ENCODE measurements at regions not wholly inside any gene's neighbourhood (a gene's known extent, or its start where the extent isn't known, plus 50 kb on each side); places are given as distances from the start of the nearest gene placed in this dataset.
"Not testable (repeated sequence)": the region's sequence is repeated elsewhere in the genome, so short reads cannot be mapped to it uniquely, and the experiment has no call there.

DNA sequence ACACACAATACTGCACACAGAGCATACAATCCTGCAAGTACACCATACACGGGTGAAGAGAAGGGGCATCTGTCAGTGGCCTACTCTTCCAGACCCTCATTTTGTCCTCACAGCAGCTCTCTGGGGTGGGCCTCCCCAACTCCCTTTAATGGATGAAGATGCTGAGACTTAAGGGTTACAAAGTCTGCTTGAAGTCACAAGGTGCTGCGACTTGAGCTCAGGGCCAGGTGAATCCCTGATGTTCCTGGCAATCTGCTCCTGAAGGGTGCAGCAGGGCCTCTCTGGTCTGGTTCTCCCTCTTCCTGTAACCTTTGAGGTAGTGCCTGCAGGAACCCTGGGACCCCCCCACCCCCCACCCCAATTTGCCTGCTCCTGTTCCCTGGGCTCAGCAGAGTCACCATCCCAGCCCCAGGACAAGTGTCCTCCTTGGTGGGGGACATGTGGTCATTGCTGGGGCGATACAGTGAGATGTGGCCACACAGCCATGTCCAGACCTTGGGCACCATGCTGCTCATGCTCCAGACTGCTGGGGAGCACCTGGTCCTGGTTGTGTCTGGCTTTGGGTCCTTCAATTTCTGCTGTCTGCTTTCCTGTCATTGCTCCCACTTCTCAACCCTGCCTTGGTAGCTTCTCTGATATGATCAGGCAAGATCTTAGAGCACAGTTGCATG, 107.5 kb downstream of the METRNL start:
- intact Hi-C loops (cut with DNase I): no loop called here
- DNase-seq (ENCODE audit: missing footprints): peak; percentile 34
- ATAC-seq: no peak

DNA sequence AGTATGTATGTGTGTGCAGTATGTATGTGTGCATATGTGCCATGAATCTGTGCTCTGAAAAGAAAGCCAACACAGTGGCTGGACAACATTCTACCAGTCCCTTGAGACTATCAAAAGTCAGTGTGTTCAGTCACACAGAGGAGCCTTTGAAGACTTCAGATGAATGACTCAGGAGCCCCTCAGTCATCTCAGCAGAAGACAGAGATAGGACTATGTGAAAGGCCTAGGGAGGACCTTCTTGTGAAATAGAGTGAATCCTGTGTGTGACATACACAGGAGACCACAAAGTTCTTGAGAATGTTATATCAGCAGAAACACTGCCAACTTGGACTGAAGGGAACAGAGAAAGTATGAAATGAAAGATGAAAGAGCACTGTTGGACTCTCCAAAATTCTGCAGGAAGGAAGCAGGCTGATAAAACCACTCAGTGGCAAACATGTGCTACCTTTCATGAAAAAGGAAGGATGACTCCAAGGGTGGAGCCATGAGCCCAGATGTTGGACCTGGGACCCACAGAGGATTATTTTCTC, 108.4 kb downstream of the METRNL start:
- intact Hi-C loops (cut with DNase I): no loop called here
- ATAC-seq (no peak), DNase-seq (ENCODE audit: missing footprints) (no peak)

DNA sequence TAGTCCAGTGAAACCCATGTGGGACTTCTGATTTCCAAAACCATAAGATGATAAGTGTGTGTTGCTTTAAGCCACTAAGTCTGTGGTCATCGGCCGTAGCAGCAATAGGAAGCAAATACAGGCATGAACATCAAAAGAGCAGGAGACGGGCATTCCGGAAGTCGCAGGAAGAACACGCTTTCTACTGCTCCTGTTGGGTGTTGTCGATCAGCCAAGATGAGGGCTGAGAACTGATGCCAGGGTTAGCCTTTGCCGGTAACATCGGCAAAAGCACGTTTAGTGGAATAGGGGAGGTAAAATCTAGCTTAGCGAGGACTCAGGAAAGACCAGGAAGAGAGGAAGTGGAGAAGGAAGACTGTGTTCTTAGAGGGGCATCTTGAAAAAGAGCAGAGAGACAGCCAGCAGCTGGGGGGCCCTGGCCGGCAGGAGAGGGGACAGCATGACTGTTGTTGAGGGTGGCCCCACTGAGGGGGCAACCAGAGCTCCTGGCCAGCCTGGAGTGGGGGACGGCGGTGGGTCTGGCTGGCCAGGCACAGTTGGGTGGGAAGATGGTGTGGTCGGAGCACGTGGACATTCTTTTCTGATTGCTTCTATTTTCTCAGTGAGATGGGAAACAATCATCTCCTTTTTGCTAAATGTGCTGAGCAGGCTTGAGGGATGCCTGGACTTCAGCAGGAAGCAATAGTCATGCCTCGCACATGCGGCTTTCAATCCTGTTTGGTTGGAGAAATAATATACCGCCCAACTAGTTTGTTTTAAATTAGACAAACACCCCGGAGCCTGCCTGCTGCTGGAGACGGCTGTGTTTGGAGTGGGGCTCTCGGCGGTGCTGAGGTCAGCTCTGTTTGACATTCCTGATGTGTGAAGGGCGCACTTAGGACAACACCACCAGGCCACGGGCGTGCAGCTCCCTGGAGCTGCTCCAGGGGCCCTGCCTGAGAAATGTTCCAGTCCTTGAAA, 109.9 kb downstream of the METRNL start:
- DNase-seq (ENCODE audit: missing footprints) (peak; percentile 55), ATAC-seq (peak; percentile 77)
- intact Hi-C loops (cut with DNase I): no loop called here

DNA sequence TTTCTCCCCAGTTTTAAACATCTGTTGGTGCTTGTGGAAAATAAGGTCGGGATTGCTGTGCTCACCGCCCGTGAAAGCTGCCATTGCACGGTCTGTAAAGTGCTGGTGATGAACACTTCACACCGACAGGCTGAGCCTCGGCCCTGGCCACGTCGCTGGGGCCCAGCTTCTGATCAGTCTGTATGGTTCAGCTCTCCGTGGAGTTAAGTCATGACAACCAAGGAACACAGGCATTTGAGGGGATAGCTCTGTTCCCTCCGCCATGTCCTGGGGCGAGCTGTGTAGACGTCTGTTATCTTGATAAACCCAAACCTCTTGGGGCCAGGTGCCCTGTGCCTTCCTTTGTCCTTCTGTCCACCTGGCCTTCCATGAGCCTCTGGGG, 110.6 kb downstream of the METRNL start:
- intact Hi-C loops (cut with DNase I): no loop called here
- DNase-seq (ENCODE audit: missing footprints): peak; percentile 22
- no peak for ATAC-seq

DNA sequence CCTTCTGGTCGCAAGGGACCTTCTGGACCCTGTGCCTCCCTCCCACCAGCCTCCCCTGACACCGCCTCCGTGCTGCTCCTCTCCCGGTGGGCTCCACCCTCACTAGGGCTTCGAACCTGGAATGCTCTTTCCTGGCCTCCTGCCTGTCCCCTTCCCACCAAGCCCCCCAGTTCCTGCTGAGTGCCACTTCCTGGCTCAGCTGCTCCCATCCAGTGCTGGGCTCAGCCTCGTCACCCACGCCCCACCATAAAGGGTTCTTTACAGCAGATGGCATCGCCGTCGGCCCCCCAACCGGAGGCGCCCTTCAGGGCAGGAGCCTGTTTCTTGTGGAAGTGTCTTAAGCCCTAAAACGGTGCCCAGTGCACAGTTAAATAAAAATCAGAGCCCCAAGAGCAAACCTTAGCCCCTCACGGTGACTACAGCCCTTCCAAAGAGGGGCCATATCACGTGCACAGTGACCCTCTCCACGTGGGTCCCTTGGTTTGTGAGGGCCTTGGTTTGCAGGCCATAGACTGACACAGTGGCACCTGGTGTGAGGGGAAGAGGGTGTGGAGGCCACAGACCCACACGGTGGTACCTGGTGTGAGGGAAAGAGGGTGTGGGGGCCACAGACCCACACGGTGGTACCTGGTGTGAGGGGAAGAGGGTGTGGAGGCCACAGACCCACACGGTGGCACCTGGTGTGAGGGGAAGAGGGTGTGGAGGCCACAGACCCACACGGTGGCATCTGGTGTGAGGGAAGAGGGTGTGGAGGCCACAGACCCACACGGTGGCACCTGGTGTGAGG, 111.4 kb downstream of the METRNL start:
- DNase-seq (ENCODE audit: missing footprints) (peak; percentile 43), ATAC-seq (no peak)
- intact Hi-C loops (cut with DNase I): no loop called here

DNA sequence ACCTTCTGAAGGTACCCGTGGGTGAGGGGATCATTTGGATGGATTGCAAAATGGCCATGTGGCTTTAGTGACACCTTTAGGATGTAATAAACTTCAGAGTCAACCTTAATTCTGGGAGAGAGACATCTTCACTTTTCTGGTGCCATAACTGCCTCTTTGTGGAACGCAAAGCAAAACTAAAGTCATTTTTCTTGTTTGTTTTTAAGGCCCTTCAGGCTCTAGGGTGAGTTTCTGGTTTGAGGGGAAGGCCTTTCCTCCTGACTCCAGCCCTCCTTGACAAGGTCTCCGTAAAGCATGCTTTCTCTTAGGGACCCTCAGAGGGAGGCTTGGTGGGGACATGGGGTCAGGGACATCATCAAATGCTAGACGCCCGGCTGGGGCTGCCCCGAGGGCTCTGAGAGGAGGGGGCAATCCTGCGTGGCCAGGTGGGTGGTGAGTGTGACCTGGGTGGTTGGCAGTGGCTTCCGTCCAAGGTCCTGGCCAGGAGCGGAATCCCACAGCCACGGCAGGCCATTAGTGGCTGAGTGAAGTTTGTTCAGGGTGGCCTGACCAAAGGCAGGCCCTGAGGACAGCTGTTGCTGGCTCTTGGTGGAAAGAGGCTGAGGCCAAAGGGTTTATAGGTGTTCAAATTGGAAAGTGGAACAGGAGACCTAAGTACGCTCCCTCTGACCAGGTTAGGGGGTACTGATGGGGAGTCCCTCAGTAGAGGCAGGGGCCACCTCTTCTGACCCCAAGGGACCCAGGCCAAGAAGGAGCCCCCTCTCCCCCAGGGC, 112.2 kb downstream of the METRNL start:
- no peak for ATAC-seq
- intact Hi-C loops (cut with DNase I): no loop called here
- peak; percentile 21 for DNase-seq (ENCODE audit: missing footprints)

DNA sequence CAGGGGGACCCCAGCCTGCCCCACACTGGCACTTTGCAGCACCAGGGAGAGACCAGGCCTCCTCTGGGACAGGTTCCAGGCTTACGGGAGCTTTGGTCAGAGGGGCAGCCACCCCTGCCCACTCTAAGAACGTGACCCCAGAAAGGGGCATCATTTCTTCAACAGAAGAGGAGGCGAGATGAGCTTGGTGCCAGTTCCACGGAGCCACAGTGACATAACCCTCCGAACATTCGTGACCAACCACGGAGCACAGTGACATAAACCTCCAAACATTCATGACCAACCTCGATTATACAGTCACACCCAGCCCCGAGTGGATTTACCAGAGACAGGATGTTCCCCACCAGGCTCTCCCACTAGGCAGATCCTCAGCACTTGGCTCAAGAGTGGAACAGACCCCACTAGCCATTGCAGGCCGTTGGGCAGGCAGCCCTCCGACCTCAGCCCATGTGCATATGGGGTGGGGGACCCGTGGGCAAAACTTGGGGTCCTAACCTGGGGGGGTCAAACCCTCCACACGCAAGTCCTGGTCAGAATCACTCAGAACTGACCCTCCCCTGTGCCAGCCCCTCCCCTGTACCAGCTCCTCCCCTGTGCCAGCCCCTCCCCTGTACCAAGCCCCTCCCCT, 112.9 kb downstream of the METRNL start:
- peak; percentile 14 for ATAC-seq
- intact Hi-C loops (cut with DNase I): no loop called here
- DNase-seq (ENCODE audit: missing footprints): peak; percentile 67

DNA sequence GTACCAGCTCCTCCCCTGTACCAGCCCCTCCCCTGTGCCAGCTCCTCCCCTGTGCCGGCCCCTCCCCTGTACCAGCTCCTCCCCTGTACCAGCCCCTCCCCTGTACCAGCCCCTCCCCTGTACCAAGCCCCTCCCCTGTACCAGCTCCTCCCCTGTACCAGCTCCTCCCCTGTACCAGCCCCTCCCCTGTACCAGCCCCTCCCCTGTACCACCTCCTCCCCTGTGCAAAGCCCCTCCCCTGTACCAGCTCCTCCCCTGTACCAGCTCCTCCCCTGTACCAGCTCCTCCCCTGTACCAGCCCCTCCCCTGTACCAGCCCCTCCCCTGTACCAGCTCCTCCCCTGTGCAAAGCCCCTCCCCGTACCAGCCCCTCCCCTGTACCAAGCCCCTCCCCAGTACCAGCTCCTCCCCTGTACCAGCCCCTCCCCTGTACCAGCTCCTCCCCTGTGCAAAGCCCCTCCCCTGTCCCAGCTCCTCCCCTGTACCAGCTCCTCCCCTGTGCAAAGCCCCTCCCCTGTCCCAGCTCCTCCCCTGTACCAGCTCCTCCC, 113.5 kb downstream of the METRNL start:
- DNase-seq (ENCODE audit: missing footprints); ATAC-seq; intact Hi-C loops (cut with DNase I): not testable (repeated sequence)

DNA sequence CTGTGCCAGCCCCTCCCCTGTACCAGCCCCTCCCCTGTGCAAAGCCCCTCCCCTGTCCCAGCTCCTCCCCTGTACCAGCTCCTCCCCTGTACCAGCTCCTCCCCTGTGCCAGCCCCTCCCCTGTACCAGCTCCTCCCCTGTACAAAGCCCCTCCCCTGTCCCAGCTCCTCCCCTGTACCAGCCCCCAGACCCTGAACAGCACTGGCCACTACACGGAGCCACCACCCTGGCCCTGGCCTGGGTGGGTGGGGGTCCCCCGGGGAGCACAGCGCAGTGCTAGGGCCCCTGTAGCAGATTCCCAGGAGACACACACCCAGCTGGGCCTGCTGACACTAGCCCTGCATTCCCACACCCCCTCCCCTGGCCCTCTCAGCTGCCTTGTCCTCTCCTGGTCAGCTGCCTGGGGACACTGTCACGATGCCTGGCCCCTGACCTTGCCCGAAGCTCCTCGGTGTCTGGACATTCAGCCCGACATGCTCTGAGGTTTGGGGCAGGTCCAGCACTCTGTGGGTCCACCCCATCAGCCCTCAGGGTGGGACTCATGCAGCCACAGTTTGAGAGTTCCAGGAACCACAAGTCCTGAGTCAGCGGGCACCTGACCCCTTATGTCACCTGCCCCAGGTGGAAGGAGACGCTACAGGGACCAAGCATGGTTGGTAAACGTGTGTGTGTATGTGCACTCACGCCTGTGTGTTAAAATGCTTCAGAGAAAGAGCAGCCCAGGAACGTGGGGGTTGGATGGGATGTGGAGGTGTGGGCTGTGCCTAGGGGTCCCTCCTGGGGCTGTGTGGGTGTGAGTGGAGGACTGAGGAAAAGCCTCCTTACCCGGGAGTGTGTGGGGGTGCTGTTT, 114.2 kb downstream of the METRNL start:
- ATAC-seq (no peak), DNase-seq (ENCODE audit: missing footprints) (peak; percentile 77)
- intact Hi-C loops (cut with DNase I): no loop called here

DNA sequence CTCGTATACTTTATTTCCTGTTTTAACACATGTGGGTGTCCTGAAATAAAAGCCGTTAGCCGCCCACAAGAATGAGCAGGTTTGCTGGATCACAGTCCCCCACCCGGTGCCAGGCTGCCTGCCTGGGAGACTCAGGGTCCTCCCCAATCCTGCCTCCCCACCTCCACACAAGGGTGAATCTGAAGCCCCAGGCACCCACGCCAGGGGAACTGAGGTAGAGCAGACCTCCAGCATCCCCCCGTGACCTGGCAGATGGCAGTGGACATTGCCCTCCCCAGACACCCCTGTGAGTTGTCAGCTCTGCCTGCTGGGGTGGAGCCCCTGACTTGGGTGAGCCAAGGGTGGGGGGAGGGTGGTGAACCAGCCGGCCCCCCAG, 114.8 kb downstream of the METRNL start:
- ATAC-seq (no peak), DNase-seq (ENCODE audit: missing footprints) (no peak)
- intact Hi-C loops (cut with DNase I): no loop called here

DNA sequence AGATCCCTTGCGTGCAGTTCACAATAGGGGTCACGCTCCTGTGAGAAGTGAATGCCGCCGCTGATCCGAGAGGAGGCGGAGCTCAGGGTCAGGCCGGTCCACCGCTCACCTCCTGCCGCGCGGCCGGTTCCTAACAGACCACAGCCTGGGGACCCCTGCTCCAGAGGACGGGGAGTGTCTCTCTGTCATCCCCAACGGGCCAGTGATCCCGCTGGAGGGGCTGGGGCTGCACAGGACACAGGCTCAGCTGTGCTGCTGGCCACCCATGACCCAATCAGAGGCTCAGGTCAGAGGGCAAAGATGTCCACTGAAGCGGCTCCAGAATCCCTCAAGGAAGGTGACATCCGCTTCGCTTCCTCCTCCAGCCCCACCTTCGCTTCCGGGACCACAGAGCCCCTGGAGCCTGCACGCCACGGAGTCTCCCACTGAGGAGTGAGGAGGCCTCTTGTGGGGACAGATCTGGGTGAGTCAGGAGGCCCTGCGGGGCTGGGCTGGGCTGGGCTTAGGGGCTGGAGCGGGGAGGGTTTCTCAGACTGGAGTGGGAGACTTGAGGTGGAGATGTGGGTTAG, 115.4 kb downstream of the METRNL start:
- DNase-seq (ENCODE audit: missing footprints) (peak; percentile 31), ATAC-seq (no peak)
- intact Hi-C loops (cut with DNase I): no loop called here

DNA sequence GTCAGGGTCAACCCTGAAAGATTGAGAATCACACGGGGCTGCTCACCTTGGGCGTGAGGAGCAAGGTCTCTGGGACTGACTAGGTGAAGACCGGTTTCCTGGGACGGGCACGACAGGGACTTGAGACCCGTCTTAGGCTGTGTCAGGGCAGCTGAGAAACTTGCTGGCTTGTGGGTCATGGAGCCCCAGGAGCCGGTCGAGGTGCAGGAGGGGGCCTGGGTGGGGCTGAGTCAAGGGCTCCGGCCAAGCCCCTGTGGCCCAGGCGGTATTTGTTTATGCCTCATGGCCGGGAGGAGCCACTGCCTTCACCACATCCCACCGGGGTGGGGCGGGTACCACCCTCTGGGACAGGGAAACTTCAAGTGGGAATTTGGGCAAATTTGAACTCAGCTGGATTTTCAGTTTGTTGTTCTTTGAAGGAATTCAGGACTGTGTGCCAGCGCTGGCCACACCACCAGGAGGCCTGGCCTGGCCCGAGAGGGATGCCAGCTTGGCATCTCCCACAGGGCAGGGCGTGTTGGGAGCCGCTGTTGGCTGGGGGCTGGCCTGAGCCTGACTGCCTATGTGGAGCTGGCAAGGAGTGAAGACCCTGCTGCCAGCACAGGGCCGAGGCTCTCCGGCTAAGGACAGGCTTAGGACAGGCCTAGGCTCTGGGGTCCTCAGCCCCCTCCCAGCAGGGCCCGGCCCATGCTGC, 116.1 kb downstream of the METRNL start:
- DNase-seq (ENCODE audit: missing footprints): peak; percentile 83
- peak; percentile 66 for ATAC-seq
- intact Hi-C loops (cut with DNase I): no loop called here

DNA sequence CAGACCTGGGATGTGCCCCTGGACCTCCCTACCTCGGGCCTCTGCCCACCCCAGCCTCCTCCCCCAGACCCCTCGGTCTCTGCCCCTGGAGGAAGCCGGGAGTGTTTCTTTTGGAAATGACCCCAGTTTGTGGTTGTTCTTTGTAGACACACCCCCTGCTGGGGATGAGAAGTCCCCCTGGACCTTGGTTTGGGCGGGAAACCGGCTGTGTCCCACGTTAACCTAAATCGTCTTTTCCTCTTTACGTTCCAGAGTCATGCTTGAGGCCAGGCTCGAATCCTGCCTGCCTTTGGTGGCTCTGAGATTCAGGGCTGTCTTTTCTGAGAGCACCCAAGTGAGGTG, 116.6 kb downstream of the METRNL start:
- intact Hi-C loops (cut with DNase I): no loop called here
- DNase-seq (ENCODE audit: missing footprints): peak; percentile 20
- ATAC-seq: no peak

DNA sequence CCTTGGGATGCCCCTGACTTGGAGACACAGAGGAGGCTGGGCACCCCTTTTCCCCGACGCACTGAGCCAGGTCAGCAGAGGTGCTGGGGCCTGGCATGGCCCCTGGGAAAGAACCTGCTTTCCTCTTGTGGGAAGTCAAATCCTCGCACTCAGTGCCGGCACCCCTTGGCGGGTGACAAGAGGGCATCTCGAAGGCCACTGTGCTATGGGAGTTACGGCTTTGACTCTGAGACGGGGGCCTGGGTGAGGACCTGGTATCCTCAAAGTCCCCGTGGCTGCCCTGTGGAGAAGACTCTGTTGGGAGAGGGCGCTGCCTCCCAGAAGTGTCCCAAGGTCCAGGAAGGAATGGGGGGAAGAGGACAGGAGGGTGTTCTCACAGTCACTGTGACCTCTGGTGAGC, 117.0 kb downstream of the METRNL start:
- intact Hi-C loops (cut with DNase I): no loop called here
- peak; percentile 39 for DNase-seq (ENCODE audit: missing footprints)
- no peak for ATAC-seq

DNA sequence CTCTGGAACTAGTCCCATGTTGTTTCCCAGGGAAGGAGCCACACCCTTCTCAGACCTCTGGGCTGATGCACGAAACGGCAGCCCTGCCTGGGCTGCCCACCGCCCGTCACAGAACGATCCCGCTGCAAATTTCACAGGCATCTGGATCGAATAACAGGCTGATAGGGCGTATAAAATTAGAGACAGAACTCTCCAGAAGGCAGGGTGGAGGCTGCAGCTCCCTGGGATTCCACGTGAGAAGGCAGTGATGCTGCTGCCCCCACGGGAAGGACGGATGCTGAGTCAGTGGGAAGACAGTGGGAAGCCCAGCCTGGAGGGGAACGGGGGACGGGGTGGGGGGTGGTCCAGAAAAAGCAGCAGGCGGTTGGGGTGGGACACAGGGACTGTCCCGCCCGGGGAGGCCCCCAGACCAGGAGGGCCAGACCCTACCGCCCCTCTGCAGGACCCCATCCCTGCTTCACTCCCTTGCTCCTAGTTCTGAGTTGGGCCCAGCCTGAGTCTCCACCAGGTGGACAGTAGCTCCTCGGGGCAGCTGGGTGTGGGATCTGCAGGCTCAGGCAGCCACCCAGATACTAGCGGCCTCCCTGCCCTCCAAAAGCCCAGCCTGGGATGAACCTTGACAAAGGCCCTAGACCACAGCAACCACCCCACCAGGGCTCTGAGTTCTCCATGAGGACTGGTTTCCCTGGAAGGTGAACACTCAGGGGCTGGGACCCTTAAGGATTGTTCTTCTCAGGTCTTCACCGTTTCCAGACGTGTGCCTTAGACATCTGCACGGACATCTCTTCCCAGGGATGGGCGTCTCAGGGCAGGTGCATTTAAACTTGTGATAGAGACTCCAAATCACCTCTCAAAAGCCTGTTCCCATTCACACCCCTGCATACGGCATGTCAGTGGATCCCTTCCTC, 117.8 kb downstream of the METRNL start:
- peak; percentile 40 for DNase-seq (ENCODE audit: missing footprints)
- no peak for ATAC-seq
- intact Hi-C loops (cut with DNase I): no loop called here
